NCI-H748 treated with DMSO at 0.1 percent for 48 hours (cell line): ENCODE measurements at regions not wholly inside any gene's neighbourhood (a gene's known extent, or its start where the extent isn't known, plus 50 kb on each side); places are given as distances from the start of the nearest gene placed in this dataset.
"Not testable (repeated sequence)": the region's sequence is repeated elsewhere in the genome, so short reads cannot be mapped to it uniquely, and the experiment has no call there.

ENCODE experiments used
- DNase-seq: peaks from one replicate; lab custom pipeline; 2025; lab: John Stamatoyannopoulos, UW

DNA sequence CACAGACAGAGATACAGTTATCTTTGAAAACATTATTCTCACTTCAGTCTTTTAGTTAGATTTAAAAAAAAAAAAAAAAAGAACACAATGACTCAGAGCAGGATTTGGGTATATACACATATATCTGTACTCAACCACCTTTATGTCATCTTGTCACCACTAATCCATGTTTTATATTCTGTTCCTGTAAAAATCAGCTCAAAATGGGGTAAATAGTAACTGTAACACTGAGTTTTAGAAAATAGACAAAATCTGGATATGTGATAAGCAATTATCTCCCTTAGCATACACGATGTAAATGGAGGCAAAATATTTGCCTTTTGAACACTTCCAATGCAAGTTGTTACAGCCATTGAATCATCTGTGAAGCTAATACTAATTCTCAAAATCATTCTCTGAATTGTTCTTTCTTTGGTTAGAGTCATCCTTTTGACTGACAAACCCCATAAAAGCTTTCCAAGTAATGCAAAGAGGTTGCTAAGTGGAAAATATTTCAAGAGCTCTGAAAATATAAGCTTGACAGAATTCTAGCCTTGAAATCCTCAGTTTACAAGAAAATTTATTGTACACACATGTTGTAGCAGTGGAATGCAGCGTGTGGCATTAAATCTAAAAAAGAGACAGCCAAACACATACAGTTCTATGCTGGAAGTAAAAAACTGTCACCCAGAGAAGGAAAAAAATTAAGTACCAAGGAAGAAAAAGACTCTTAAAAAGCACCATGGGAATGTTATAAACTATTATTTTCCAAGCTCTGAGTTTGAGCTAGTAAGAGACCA is 502.2 kb upstream of the PHF14 start:
- no peak for DNase-seq

DNA sequence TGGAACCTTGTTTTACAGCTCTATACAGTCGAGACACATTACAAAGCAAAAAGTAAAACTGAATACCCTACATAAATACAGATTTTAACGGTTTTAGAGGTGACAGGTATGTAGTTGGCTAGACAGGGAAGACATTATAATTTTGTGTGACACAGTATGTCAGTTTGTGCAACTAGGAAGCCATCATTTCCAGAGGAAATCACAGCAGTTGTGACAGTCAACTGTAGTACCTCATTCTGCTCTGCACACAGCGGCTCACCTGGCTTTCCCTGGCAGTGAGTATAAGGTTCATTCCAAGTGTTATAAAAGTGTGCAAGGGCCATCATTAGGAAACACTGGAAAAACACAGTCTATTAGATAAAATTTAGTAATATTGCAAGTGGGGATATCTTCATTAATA is 501.6 kb upstream of the PHF14 start:
- no peak for DNase-seq

DNA sequence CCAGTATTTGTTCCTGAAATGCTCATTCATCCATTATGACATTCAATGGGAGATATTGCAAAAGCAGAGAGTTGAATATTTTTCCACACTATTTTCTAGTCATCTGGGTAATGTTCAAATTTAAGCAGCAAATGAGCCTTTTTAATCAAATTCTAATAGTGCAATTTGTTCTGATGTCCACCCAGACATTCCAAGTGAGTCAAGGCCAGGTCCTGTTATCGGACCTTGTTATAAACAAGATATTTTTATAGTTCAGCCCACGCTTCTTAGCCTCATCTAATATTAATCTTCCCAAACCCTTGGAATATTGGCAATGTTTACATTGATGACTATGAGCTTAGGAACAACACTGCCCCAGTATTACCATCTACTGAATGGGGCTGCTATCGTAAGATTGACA is 500.1 kb upstream of the PHF14 start:
- no peak for DNase-seq

DNA sequence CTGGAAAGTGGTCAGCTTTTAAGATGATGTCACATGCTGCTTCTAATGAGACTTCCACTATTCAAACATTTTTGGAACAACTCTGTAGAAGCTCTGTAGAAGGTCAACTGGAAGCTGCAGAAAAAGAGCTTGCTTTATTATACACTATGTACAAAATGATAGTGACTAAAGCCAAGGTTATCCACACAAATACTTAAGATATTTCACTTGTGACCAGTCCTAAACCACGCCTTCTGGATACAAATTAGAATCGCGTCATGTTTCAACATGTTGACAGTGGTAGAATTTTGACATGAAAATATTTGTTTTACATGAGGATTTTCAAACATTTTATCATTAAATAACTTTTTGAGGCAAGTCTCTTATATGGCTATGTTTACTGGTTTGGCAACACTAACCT is 499.6 kb upstream of the PHF14 start:
- DNase-seq: no peak

DNA sequence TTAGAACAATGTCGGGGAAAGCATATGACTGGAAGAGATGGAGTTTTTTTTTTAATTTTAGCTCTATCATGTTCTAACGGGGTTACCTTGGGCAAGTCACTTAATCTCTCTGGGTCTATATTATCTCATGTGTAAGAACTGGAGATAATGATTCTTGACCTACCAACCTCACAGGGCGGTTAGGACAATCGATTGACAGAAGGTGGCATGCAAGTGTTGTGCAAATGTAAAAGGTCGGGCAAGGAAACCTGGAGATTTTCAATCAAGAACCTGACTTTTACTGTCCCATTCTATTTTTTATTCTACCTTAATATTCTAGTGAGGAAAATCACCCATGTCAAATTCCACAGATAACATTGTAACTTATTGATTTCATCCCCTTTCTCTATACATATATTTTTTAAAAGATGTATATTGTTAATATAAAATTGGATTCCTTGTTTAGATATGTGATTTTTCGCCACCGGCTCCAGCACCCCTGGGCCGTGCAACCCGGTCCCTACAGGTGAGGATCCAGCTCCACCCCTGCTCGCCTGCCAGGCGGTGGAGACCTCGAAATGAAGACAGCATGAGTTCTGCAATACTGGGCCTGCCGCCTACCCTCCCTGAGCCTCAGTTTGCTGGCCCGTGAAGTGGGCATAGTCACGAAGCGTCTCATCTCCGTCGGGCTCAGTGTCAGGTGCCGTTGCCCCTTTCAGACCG is 497.6 kb upstream of the PHF14 start:
- no peak for DNase-seq

DNA sequence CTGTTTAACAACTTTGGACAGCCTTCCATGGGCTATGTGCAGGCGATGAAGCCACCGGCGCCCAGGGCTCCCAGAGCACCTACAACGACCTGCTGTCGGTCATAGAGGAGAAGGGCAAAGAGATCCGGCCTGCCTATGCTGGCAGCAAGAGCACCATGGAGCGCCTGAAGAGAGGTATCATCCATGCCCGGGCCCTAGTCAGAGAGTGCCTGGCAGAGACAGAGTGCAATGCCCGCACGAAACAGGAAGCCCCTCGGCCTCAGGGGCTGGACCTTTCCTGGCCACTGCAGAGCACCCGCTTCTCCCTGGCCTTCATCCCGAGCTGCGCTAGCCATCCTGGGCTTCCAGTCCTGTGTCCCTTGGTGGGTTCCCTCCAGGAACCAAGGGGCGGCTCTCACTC is 497.0 kb upstream of the PHF14 start:
- no peak for DNase-seq

DNA sequence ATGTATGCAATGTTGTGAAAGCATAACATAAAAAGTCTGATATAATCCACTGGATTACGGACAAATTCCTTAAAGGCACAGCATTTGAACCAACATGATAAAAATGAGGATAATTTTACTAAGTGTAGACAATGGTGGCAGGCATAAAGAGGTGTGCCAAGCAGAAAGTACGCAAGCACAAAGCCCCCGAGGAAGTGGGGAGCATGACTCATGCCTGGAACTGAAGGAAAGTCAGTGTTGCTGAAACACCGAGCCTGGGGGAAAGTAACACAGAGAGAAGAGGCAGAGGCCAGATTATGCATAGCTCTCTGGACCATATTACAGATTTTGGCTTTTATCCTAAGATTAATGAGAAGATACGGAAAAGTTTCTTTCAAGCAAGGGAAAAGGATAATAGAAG is 490.0 kb upstream of the PHF14 start:
- no peak for DNase-seq

DNA sequence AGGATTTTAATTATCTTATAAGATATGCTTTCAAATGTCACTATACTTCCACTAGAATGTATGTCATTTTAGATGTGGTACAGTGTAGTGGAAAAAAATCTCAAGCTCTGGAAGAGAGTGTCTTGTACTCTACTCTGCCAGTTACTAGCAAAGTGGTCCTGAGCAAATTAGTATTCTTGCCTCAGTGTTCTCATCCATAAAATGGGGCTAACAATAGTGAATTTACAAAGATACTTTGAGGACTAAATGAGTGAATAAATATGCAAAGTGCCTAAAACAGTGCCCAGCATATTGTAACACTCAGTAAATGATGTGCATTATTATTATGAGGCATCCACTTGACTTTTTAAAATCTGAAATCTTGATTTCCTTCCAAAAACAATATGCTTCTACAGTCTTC is 488.9 kb upstream of the PHF14 start:
- DNase-seq: no peak

DNA sequence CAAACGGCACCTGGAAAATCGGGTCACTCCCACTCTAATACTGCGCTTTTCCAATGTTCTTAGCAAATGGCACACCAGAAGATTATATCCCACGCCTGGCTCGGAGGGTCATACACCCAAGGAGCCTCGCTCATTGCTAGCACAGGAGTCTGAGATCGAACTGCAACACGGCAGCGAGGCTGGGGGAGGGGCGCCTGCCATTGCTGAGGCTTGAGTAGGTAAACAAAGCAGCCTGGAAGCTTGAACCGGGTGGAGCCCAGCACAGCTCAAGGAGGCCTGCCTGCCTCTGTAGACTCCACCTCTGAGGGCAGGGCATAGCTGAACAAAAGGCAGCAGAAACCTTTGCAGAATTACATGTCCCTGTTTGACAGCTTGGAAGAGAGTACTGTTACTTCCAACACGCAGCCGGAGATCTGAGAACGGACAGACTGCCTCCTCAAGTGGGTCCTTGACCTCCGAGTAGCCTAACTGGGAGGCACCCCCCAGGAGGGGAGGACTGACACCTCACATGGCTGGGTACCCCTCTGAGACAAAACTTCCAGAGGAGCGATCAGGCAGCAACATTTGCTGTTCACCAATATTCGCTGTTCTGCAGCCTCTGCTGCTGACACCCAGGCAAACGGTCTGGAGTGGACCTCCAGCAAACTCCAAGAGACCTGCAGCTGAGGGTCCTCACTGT is 472.3 kb upstream of the PHF14 start:
- DNase-seq: not testable (repeated sequence)

DNA sequence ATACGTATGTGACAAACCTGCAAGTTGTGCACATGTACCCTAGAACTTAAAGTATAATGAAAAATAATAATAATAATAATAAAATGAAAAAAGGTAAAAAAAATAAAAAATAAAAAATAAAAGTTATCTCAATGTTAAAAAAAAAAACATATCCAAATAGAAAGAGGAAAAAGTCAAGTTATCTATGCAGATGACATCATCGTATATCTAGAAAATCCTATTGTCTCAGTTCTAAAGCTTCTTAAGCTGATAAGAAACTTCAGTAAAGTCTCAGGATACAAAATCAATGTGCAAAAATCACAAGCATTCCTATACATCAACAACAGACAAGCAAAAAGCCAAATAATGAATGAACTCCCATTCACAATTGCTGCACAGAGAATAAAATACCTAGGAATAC is 466.6 kb upstream of the PHF14 start:
- no peak for DNase-seq

DNA sequence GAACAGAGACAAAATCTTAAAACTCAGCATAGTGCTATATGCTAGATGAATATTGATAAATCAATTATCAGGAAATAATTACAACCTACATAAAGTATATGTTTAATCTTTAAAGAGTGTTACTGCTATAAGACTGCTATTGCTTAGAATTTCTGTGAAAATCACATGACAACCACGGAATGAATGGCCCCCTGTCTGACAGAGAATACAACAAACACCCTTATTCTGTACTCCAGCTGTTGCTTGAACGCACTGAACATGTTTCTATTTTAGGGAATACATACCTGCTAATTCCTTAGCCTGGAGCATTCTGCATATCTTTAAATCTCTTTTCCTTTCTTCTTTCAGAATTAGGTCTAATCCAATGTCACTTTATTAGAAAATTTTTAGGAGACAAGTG is 452.4 kb upstream of the PHF14 start:
- DNase-seq: no peak

DNA sequence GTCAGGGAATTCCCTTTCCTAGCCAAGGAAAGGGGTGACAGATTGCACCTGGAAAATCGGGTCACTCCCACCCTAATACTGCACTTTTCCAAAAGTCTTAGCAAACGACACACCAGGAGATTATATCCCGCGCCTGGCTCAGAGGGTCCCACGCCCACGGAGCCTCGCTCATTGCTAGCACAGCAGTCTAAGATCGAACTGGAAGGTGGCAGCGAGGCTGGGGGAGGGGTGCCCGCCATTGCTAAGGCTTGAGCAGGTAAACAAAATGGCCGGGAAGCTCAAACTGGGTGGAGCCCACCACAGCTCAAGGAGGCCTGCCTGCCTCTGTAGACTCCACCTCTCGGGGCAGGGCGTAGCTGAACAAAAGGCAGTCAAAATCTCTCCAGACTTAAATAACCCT is 440.2 kb upstream of the PHF14 start:
- DNase-seq: not testable (repeated sequence)

DNA sequence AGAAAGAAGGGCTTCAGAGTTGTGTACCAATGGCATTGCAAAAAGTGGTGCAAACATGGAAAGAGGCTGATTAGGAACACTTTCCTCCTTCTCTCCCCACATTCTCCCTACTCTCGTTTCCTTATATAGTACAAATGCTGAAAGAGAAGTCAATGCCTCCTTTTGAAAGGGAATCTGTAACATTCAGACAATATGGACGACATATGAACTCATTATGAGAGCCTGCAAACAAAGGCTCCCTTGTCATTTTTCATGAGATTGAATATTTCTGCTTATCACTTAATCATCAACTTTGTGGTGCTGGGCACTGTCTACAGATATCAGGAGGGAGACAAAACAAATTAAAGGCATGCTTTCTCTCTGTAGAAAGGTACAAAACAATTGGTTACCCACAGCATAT is 437.1 kb upstream of the PHF14 start:
- no peak for DNase-seq

DNA sequence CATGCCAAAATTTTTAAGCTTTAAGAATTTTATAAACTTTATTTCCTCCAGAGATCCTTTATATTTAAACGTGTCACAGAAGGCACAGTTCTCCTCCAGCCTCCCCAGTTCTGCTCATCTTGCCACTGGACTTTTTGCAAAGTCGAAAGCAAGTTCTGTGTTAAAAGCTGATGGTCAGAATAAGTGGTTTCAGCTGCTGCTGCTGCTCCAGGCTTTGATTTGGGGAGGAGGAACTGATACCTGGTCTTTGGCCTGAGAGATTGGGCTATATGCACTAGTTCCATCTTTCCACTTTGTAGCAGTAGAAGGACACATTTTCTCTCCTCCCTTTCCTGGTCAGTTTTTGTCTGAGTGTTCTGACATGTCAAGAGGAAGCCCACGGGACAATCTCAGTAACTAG is 435.9 kb upstream of the PHF14 start:
- no peak for DNase-seq

DNA sequence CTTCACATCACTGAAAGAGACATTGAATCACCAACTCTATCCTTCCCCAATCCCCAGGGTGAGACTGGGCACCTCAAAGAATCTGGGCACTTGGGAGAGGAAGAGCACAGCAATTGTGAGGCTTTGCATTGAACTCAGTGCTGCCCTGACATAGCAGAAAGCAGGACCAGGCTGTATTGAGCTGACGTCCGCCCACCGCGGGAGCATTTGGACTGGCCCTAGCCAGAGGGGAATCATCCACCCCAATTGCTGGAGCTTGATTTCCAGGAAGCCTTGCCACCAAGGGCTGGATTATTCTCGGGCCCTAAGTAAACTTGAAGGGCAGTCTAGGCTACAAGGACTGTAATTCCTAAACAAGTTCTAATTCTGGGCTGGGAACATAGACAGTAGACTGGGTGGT is 416.3 kb upstream of the PHF14 start:
- no peak for DNase-seq

DNA sequence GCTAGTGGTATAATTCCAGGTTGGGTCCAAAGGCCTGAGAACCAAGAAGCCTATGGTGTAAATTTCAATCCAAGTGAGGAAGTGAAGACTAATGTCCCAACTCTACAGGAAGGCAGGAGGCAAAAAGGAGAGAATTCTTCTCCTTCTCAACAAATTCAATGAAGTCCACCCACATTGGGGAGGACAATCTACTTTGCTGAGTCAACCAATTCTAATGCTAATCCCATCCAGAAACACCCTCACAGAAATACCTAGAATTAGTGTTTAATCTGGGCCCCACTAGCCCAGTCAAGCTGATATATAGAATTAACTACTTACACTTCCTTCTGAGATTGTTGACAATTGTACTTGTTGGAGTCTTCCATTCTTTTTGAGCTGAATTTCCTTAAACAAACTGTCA is 413.2 kb upstream of the PHF14 start:
- DNase-seq: no peak

DNA sequence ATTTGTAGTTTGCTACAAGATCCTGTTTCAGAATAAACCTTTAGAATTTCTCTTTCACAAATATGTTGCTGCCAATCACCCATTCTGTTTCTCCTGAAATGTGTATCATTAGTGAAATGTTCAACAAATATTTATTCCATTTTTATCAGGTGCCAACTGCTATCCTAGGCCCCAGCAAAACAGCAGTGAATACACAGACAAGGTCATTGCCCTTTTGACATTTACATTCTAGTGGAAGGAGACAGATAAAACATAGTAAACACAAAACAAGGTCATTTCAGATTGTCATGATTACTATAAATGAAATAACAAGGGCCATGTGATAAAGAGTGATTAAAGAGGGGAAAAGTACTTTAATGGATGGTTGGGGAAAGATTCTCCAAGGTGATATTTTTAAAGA is 404.8 kb upstream of the PHF14 start:
- no peak for DNase-seq

DNA sequence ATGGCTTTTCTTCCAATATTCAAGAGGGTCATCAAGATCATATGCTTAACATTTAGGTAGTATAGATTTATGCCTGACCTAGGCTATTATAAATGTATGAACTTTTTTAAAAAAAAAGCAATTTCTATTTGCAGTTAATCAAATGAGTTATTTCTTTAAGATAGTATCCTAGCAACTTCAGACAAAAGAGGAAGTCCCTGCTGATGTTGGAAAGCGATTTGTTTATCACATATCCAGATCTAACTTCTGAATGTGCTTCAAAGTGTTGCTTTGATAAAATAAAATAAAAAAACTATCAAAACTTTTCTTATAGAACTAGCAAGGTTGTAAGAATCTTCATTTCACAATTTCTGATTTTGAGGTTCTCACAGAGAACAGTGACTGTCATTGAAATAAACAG is 401.9 kb upstream of the PHF14 start:
- no peak for DNase-seq

DNA sequence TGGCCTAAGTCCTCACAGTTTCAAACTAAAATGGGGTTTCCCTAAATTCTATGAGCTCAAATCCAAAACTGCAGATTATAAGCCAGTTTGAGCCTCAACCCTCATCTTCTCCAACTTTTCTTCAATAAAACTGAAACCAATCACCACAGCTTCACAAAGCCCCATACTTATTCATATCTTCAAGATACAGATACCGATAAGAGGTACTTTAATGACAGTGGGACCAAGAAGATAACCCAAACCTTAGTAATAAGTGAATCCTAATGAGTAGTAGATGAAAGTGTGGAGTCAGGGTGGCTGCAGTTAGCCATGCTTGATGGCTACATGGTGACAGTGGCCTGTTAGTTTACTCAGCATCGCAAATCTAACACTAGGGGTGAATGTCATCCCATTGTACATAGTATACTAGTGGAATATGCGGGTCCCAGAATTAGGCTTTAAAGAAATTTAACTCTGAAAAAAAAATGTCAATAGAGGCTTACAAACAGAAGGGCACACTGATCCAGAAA is 395.8 kb upstream of the PHF14 start:
- DNase-seq: no peak

DNA sequence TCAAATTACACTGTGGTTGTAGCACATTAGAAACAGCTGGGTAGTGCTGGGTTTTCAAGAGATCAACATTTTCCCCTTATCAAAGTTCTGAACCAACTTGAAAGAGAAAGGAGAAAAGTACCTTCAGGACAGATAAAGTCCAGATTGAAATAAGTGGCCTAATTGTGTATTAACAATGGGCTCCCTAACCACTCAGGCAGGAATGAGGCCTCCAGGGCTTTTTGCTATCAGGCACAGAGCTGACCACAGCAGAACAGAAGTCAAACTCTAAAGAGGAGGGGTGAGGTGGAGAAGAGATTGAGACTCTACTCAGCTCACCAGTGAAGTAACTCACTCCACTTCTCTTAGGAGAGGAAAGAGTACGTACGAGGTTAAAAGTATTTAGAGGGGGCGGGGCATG is 394.1 kb upstream of the PHF14 start:
- DNase-seq: no peak

DNA sequence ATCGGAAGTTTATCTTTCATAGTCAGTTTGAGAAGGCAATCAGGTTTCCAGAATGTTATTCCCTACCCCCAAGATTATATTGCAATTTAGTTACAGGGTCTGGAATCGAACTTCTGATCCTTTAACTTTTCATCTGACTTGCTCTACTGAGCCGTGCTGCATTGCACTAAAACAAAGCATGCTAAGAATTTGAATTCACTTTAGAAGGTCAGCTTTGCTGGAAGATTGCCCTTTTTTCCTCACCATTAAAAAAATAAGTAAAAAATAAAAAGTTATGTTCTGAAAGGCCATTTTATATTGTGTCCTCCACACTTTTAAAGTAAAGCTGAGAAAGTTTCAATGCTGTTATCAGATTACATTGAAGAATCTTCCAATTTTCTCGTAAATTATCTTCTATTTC is 388.8 kb upstream of the PHF14 start:
- no peak for DNase-seq

DNA sequence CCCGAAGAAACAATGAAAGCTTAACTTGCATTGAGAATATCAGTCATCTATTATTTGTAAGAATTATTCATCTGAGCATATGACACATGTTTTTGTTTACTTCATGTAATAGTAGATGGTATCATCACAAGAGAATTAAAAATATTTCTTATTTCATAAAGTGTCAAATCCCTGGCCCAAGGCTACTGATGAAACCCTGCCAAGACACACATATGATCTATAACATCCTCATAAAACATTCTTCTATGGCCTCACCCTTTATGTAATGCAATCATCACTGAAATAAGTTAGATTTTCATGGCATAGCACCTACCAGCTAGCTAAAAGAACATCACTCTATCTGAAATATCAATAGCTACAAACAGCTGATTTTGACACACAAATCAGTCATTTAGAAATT is 385.6 kb upstream of the PHF14 start:
- no peak for DNase-seq

DNA sequence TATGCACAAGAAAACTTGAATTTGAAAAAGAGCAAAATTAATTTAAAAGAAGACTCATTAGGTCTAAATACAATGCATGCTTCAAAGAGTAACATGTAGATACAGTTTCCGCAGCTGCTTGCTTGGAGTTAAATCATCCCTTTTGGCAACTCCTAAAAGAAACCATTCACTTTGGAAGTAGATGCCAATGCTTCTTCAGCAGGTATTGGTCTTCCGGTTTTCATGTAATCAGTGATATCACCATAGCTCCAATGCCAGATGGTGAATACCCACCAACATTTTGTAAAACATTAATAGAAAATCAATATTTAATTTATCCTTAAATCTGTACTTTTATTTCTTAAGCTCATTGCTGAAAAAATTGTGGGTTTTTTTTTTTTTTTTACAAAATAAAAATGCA is 381.1 kb upstream of the PHF14 start:
- no peak for DNase-seq
